Frontal cortex (tissue), 3 donors: ENCODE measurements at regions not wholly inside any gene's neighbourhood (a gene's known extent, or its start where the extent isn't known, plus 50 kb on each side); places are given as distances from the start of the nearest gene placed in this dataset.

Source experiments
- DNase-seq, 2 donors: peaks; one replicate each; pipeline ENCODE4 v3.0.0; 2012; ENCODE audit warnings: low spot score in 2 of 2
- FAIRE-seq: peaks from 2 replicates; lab custom pipeline; 2012; peaks lifted over from hg19 to GRCh38; lab: Jason Lieb, UNC
- donor health status: control.
- donor health status: control.
- donor health status: control.

DNA sequence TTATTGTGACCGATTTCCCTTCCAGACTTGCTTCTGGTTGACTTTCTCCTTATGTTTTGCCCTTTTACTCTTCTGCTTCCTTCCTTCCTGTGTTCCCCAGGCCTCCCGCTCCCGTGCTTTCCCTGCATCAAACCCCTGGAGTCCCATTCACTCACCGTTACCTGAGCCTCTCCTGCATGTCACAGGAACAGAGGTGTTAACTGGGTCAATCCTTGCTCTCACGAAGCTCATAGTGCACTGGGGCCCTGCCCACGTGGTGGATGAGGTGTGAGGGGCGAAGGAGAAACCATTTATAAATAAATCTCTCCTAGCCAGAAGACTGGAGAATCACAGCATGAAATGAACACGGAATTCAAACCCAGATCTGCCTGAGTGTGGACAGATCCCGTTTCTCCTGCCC is 83.1 kb upstream of the MSX1 start:
- FAIRE-seq (no peak), DNase-seq (no peak)

DNA sequence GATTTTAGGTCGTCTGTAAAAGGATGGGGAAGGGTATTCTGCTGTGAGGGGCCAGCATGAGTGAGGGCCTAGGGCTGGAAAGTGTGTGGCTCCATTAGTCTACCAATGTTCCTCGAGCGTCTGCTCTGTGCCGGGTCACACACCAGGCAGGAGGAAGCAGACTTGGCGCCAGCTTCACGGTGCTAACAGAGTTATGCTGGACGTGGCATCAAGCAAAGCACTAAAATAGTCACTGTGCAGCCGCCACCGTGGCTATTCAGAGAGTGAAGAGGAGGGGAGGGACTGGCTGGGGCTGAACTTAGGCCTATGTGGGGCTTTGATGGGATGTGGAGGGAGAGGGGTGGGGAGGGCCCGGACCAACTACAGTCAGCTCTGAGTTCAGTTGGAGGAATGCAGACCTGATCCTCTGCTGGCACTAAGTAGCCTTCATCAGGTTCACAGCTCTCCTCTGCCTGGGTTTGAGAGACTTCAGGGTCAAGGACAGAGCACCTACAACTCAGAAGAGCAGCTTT is 83.9 kb upstream of the MSX1 start:
- no peak for FAIRE-seq
- no peak for DNase-seq

DNA sequence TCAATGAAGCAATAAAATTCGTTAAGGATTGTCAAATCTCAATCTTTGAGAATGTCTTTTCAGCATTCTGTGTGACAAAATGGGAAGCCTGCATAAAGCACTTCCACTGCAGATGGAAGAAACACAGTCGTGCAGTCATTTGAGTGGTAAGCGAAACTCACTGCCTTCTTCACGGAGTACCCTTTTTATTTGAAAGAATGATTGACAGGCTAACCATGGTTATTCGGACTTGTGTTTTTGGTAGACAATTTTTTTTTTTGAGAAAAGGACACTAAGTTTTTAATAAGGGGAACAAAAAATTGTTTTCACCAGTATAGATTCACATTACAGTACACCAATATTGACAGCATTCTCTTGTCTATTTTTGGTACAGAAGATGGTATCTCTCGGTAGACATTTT is 86.9 kb upstream of the MSX1 start:
- FAIRE-seq (no peak), DNase-seq (no peak)

DNA sequence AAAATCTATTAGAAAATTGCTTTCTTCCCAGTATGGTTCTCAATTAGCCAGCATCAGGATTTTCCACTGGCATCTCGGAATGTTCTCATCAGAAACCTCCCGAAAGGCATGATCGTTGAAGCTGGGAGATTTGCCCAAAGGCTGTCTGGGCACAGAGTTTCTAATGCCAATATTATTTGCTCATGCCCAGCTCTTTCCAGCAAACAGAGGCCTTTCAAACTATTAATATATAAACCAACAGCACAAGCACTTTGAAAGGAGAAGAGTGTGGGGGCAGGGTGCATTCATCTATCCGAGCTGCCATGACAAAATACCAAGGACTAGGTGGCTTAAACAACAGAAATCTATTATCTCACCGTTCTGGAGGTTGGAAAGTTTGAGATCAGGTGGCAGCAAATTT is 88.3 kb upstream of the MSX1 start:
- FAIRE-seq: no peak
- DNase-seq: no peak

DNA sequence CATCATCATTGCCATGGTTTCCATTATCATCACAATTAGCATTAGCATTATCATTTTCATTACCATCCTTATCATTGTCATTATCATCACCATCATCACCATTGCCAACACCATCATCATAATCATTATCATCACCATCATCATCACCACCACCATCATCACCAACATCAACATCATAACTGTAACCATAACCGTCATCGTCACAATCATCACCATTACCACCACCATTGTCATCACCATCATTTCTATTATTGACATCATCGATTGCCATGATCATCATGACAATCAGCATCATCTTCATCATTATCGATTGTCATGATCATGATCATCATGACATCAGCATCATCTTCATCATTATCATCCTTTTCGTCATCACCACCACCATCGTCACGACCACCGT is 88.9 kb upstream of the MSX1 start:
- DNase-seq (no peak), FAIRE-seq (no peak)

DNA sequence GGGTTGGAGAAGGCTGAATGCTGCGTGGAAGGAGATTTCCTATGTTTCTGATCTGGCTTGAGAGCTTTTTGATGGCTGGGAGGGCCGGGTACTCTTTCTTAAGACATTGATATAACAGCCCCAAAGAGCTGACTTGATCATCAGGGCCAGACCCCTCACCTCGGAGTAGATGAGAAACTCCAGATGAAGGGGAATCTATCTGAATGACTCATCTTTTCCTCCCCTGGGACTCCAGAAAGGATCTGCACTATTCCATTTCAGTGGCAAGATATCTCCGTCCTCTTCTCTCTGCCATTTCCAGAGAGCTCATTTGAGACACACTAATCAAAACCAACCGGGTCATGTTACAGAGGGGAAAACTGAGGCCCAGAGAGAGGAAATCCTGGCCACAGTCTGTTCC is 92.9 kb upstream of the MSX1 start:
- no peak for FAIRE-seq
- DNase-seq: no peak

DNA sequence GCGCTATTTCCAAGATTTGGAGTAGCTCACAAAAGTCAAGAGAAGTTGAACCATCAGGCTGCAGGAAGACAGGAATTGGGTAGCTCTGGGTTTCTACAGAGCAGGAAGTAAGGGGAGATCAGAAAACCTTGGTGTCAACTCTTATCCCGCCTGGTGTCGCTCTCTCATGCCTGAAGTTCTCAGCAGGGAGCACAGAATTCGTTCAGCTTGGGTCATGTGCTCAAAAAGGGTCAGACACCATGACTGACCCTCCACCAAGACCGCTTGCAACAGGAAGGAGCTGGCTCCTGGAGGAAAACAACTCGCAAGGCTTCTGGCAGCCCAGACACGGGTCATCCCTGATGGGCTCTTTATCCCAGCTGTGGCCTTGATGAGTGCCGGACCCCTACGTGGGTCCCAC is 93.7 kb upstream of the MSX1 start:
- FAIRE-seq: no peak
- DNase-seq: no peak

DNA sequence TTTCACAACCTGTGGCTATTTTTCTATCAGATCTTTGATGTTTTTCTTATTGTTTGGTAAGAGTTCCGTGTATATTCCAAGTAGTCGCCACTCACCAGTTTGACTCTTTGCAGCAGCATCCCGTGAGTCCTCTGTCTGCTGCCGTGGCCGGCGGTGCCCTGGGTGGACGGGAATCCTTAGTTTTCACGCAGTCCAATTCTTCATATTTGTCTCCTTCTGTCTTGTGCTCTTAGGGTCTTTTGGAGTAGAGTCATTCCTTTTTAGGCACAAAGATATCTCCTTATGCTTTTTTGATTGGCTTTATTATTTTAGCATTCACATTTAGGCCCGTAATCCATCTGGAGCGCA is 94.9 kb upstream of the MSX1 start:
- FAIRE-seq (no peak), DNase-seq (no peak)

DNA sequence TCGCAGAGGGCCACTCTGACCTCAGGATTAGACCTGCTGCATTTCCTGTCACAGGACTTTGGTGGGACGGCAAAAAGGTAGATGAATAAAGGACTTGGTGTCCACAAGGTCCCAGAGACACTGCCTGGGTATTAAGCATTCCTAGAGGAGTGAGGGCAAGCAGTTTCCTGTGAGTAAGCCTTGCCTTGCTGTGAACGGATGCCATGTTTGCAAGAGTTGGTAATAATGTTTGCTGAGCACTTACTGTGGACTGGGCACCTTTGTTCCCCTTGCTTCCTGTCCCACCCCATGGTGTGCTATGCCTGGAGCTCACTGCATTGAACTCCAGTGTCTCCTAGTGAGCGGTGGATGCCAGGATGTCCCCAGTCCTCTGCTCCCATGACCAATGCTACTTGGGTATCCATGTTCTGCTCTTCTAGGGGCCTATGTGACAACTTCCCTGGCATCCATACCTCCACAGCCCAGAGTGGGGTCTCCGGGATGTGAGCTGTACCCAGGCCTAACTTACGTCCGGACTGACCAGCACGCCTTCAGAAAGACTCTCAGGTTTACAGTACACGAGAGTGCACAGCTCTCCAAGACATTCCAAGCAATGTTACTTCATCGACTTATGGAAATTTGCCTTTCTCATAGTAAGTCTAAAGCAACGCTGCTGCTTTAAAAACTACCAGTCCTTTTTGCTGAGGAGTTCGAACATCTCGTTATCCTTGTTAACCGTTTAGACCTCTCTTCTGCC is 95.5 kb upstream of the MSX1 start:
- FAIRE-seq (no peak), DNase-seq (no peak)

DNA sequence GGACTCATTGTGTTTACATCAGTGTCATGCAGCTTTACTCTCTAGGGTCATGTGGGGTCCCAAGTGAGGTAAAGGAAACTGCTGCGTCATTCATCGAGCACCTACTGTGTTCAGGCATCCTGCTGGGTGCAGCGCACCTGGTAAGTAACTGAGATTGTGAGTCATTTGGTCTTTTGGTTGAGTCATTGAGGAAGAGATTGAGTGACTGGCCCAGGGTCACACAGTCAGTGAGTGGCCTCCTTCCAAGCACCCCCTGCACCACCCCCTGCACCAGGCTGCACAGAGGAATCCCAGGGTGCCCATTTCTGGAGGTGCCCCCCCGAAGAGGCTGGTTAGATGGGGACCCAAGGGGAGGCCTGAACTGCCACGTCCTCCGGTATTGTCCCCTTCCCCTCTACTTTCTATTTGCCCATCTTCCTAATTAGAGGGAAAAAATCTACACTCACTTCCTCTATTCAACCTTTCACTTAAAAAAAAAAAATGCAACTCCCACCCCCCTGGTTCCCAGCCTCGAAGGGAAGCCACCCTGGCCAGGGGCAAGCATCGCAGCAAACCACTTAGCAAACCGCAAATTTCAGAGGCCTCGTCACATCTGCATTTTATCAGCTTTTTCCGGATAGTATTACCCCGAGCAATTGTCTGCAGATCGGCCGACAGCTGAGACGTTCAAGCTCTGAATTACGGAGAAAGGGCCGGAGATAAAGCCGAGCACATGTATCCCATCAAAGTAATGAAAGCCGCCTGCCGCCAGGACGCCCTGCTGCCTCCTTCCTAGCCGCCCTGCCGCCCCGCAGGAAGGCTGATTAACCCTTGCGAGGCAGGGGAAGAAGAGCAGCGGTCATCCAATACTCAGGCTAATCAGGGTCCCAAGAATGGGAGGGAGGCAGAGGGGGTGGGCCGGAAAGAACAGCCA is 96.3 kb upstream of the MSX1 start:
- FAIRE-seq (no peak), DNase-seq (no peak)

DNA sequence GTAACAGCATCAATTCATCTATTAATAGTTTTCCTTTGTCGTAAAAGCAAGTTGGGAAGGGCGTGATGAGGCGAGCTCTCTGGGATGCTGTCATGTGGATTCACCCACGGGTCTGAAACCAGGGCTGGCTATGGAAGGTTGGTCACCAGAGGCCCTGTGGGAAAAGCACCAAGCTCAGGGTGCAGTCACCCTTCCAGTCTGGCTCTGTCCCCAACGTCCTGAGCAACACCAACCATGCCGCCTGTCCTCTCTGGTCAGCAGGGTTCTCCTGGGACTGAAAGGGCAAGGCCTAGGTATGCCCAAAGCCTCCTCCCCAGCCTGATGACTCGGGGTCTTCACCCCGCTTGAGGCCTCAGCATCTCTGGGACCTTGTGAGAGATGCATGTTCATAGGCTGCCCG is 97.2 kb upstream of the MSX1 start:
- no peak for FAIRE-seq
- no peak for DNase-seq

DNA sequence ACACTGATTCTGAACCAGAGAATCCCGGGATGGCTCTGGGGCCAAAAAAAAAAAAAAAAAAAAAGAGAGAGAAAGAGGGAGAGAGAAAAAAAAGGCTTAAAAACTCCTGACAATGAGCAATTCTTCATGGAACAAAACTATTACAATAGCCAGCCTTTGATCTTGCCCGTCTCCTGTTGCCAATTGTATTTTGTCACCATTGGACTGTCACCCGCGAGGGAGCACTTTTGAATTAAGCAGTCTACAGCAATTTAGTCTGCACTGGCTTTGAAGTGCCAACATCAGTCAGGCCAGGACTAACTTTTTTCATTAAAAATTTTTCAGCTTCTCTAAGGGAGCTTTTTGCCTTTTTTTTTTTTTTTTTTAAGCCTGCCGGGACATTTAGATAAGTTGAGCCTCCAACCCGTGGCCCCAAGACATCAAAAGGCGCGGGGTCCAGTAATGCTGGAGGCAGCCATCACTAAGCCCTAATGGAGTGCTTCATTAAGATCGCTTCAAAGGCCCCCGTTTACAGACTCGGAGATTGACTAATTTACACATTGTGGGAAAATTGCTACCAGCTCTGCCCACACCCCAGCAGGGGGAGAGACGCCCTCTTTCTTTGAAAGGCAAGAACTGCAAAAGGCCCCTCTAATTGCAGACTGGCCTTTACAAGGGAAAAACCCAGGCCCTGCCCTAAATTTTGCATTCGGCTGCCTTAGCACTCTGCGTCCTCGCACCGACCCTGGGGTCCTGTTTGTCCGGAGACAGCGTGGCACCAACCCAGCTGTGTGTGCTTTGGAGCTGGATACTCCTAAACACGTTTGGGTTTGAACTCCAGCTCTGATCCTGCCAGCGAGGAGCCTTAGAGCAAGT is 98.1 kb upstream of the MSX1 start:
- FAIRE-seq (peak; percentile 56), DNase-seq (peak; percentile 29 to 52)

DNA sequence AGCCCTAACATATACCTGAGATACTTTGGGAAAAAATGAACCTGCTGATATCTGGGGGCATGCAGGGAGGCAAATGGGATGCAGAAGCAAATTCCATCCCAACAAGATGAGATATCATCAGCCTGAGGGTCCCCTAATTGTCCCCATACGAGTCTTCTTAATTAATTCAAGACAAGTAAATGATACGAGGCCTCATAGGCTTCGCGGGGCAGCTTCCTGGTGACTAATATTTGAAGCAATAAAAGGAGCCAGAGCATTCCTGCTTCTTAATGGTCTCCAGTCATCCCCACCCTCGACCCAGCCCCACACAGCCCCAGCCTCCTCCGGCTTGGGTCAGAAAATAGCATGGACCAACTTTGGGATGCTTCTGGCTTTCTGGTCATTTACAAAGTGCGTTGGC is 99.6 kb upstream of the MSX1 start:
- FAIRE-seq: no peak
- DNase-seq: no peak

DNA sequence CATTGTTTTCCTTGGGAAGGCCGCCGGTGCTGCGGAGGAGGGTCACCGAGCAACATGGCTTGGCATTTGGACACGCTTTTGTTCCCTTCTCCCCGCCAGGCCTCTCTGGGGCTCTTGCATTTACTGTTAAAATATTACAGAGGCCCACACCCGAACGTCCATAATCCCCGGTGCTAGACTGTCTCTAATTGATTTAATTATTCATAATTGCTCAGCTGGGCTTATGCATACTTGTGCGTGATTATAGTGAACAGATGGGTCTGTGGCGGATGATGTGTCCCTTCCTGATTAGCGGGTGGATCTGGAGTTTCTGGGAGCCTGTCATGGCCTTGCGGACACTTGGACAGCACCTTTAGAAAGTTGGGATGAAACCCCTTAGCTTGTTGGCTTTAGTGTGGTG is 100.2 kb upstream of the MSX1 start:
- no peak for FAIRE-seq
- DNase-seq: no peak

DNA sequence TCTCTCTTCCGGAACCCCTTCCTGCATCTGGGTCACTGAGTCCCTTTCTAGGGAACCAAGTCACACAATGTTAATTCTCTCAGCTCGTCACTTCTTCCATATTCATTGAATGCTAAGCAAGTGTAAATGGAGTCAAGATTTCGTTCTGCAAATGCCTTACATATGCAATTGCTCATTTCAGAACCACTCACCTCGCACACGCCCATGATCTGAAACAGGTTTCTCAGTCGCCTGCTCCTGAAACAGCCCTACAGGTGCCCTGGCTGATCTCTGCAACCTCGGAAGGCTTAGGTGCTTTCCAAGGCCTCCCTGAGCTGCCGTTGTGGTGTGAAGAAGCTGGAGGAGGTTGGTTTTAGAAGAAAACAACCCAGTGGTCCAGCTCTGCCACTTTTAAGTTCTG is 100.8 kb upstream of the MSX1 start:
- FAIRE-seq (no peak), DNase-seq (no peak)

DNA sequence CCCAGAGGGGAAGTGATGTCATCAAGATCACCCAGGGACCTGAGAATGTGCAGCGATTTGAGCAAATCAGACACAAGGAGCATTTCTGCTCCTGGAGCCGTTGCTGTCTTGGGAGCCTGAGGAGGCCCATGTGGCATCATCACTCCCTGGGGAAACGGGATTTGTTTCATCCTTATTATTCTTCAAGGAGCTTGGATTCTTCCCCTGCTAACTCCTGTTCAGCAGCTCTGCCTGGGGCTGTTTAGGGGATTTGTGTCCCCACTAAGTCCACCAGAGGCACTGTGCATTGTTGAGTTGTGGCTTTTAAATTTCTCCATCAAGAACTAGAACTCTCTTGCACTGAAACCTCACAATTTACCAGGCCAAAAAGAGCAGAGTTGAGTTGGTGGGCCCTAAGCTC is 104.2 kb upstream of the MSX1 start:
- no peak for DNase-seq
- no peak for FAIRE-seq

DNA sequence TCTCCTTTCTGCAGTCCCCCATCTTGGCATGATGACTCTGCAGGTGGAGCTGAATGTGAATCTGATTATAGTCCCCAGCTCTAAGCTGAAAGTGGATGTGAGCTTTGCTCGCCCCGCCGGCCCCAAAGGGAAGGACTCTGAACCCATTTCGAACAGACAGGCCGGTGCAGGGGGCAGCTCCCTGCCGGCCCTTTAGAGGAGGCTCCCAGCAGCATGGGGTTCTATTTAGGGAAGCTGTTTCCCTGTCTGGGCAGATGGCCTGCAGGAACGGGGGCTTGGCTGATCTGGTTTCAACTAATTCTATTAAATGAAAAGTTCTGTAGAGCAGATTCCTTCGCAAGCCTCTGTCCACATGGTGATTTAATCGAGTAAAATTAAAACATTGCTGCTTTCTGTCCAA is 104.8 kb upstream of the MSX1 start:
- no peak for FAIRE-seq
- DNase-seq: no peak

DNA sequence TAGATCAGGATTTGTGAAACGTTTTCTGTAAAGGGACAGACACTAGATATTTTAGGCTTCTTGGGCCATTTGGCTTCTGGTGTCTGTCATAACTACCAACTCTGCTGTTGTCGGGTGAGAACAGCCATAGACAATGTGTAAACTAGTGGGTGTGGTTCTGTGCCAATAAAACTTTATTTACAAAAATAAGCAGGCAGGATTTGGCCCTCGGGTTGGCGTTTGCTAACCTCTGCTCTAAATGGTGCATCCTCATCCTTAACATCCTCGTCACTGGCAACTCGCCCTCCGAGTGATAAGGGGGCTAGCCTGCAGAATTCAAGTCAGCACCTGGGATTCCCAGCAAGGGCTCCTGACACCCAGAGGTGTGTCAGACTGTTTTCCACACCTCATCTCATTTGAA is 105.8 kb upstream of the MSX1 start:
- FAIRE-seq: no peak

DNA sequence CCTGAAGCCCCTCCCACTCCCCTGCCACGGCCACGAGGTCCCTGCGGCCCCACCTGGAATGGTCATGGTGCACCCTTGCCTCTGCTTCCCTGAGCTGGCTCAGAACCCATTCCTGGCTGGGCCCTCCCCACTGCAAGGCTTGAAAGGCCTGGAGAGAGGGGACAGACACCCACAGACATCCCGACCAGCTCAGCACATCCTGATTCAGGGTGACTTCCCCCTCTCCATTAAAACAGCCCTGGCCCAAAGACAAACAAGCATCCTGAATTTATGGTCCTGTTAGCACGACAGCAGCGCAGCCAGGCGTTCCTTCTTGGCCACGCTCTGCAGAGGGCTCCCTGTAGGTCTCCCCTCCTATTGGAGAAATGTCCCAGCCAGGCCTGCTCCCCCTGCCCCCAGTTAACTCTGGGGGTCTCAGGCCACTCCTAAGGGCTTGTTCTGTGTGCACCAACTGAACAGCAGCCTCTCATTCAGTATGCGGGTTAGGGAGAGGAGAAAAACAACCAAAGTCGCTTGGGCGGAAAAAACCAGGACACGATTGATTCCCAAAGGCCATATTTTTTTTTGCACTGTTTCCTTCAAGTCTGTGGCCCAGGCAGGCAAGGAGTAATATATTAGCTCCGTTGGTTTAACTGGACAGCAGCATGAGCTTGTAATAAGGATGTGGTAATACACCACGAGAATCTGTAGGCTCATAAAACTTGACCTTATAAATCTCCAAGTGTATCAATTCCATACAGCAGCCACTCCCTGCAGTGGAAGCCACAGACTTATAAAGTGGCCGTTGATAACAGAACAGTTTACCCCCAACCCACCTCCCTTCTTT is 106.7 kb upstream of the MSX1 start:
- no peak for FAIRE-seq
- DNase-seq: no peak

More for the DNA sequence above, 105.8 kb upstream of the MSX1 start:
- no peak for DNase-seq

DNA sequence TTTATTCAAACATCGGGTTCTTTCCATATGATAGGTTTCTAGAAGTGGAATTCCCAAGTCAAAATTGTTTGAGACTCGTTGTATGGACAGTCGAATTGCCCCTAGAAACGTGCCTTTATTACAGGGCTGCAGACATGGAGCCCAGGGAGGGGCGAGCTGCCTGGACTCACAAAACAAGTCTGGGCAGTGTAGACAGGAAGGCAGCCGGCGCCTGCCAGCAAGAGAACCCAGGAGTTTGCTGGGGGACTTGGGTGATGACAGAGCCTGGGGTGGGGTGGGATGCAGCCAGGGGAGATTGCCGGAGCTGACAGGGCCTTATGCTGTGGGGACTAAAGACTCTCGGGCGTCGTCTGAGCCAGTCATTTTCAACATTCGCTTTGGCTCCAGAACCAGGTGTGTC is 107.4 kb upstream of the MSX1 start:
- no peak for FAIRE-seq
- no peak for DNase-seq
